Esophagus squamous epithelium (tissue), 4 donors: ENCODE measurements at regions not wholly inside any gene's neighbourhood (a gene's known extent, or its start where the extent isn't known, plus 50 kb on each side); places are given as distances from the start of the nearest gene placed in this dataset.

Source experiments
- POLR2A ChIP-seq, 4 donors: fragments of 450-650 bp; IDR thresholded peaks; one replicate each; pipeline ENCODE4 v1.6.1; 2017; ENCODE audit warnings: antibody characterized with exemption in 4 of 4, mild to moderate bottlenecking in 4 of 4, moderate library complexity in 3 of 4
- TF ChIP-seq, protein P1 (sequence below), 6 experiments: fragments of 450-650 bp in 4 of 6; fragments of 200-600 bp in 2 of 6; sonication (generic) in 2 of 6; IDR thresholded peaks; one replicate each; pipeline ENCODE4 v1.5.1; 2016 to 2019; ENCODE audit warnings: antibody characterized with exemption in 6 of 6, mild to moderate bottlenecking in 4 of 6, moderate library complexity in 4 of 6

DNA sequence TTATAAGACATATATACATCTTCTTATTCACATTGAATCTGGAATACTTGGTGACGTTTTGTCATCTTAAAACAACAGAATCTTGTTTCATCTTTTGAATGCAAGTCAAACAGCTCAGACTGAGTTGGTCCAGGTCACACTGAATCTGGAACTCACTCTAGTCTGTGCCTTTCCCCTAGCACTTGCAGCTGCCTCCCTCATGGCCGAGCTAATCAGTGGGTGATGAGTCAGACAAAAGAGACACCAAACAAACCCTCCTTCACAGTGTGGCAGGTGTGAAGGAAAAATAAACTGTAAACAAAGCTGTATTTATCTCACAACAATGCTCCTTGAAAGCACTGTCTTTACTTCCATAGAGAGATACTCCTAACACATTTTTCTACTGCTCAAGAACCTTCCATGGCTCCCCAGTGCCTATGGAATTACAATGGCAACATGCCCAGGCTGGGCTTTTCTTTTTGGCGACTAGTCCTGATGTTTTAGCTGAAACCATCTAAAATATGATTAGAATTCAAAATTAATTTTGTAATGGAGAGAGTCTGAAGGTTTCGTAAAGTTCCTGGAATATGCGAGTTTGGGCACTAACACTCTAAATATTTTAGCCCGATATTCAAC lies 140.0 kb downstream of the ZNF365 start:
- TF ChIP-seq, protein P1, sequence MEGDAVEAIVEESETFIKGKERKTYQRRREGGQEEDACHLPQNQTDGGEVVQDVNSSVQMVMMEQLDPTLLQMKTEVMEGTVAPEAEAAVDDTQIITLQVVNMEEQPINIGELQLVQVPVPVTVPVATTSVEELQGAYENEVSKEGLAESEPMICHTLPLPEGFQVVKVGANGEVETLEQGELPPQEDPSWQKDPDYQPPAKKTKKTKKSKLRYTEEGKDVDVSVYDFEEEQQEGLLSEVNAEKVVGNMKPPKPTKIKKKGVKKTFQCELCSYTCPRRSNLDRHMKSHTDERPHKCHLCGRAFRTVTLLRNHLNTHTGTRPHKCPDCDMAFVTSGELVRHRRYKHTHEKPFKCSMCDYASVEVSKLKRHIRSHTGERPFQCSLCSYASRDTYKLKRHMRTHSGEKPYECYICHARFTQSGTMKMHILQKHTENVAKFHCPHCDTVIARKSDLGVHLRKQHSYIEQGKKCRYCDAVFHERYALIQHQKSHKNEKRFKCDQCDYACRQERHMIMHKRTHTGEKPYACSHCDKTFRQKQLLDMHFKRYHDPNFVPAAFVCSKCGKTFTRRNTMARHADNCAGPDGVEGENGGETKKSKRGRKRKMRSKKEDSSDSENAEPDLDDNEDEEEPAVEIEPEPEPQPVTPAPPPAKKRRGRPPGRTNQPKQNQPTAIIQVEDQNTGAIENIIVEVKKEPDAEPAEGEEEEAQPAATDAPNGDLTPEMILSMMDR (IDR thresholded peaks at IDR 0.05), result no peak
- TF ChIP-seq POLR2A (IDR thresholded peaks at IDR 0.05), result no peak
